ENCODE measurements at regions not wholly inside any gene's neighbourhood (a gene's known extent, or its start where the extent isn't known, plus 50 kb on each side); places are given as distances from the start of the nearest gene placed in this dataset.
"Not testable (repeated sequence)": the region's sequence is repeated elsewhere in the genome, so short reads cannot be mapped to it uniquely, and the experiment has no call there.

DNA sequence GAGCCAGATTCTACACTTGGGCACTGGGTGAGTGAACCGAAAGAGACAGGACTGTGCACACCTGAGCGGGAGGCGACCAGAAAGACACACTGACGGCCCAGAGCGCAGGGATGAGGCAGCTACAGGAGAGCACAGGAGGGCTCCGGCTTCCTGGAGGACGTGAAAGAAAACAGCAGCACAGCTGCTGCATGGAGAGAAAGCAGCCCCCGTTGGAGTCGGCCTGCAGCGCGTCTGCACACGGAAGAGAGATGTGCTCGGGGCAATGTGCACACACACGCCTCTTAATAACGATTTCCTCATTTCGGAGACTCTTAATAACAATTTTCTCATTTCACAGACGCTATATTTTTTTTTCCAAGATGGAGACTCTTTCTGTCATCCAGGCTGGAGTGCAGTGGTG, 160.4 kb downstream of the CTTN start (continued):
- TF ChIP-seq, protein P1, sequence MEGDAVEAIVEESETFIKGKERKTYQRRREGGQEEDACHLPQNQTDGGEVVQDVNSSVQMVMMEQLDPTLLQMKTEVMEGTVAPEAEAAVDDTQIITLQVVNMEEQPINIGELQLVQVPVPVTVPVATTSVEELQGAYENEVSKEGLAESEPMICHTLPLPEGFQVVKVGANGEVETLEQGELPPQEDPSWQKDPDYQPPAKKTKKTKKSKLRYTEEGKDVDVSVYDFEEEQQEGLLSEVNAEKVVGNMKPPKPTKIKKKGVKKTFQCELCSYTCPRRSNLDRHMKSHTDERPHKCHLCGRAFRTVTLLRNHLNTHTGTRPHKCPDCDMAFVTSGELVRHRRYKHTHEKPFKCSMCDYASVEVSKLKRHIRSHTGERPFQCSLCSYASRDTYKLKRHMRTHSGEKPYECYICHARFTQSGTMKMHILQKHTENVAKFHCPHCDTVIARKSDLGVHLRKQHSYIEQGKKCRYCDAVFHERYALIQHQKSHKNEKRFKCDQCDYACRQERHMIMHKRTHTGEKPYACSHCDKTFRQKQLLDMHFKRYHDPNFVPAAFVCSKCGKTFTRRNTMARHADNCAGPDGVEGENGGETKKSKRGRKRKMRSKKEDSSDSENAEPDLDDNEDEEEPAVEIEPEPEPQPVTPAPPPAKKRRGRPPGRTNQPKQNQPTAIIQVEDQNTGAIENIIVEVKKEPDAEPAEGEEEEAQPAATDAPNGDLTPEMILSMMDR (IDR thresholded peaks at IDR 0.05; ENCODE audit: low read depth, low read length, missing input control), result no peak
- no peak for TF ChIP-seq RXRA (IDR thresholded peaks at IDR 0.05)
- no peak for TF ChIP-seq HNF4G (IDR thresholded peaks at IDR 0.05)
- no peak for TF ChIP-seq JUND (IDR thresholded peaks at IDR 0.05)
- no peak for TF ChIP-seq GABPA (IDR thresholded peaks at IDR 0.05 in 1 of 2, conservative IDR thresholded peaks at IDR 0.05 in 1 of 2)
- TF ChIP-seq RAD21 (IDR thresholded peaks at IDR 0.05), result no peak

DNA sequence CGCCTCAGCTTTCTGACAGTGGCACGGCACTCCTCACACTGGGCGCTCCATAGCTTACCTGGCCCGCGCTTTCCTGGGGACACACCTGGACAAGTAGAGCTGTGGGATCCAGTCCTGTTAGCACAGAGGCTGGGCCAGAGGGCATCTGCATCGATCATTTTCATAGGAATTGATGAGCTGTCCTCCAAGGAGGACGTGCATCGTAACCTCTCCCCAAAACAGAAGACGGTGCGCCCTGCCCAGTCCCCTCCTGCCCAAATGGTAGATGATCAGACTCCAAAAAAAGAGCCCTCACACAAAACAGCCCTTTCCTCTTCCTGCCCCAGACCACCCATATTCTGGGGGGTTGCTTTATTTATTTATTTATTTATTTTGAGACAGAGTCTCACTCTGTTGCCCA, 161.2 kb downstream of the CTTN start:
- Histone ChIP-seq H3K36me3 (ENCODE audit: control insufficient read depth in 4 of 4, insufficient read depth in 3 of 4, low read depth in 1 of 4, low read length in 3 of 4) (no peaks in the 10 kb centered on the region), H3K27me3 (ENCODE audit: control insufficient read depth in 4 of 4, insufficient read depth in 4 of 4, low read length in 3 of 4) (no peaks in the 10 kb centered on the region), H3K4me1 (ENCODE audit: control insufficient read depth in 4 of 4, insufficient read depth in 4 of 4, low read length in 3 of 4) (no peaks in the 10 kb centered on the region), H3K27ac (ENCODE audit: low read depth in 1 of 2, low read length in 2 of 2) (no peak overlapping the region), H3K4me3 (ENCODE audit: low read depth in 1 of 3, low read length in 3 of 3) (no peak overlapping the region), H3K9ac (ENCODE audit: low read depth in 1 of 2, low read length in 2 of 2) (no peak overlapping the region), H3K9me3 (ENCODE audit: control insufficient read depth in 4 of 4, low read length in 3 of 4) (no peaks in the 10 kb centered on the region)
- no peak for TF ChIP-seq RXRA (IDR thresholded peaks at IDR 0.05)
- TF ChIP-seq RAD21 (IDR thresholded peaks at IDR 0.05), result no peak
- TF ChIP-seq, protein P2, sequence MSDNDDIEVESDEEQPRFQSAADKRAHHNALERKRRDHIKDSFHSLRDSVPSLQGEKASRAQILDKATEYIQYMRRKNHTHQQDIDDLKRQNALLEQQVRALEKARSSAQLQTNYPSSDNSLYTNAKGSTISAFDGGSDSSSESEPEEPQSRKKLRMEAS (IDR thresholded peaks at IDR 0.05), result no peak
- TF ChIP-seq, protein P3, sequence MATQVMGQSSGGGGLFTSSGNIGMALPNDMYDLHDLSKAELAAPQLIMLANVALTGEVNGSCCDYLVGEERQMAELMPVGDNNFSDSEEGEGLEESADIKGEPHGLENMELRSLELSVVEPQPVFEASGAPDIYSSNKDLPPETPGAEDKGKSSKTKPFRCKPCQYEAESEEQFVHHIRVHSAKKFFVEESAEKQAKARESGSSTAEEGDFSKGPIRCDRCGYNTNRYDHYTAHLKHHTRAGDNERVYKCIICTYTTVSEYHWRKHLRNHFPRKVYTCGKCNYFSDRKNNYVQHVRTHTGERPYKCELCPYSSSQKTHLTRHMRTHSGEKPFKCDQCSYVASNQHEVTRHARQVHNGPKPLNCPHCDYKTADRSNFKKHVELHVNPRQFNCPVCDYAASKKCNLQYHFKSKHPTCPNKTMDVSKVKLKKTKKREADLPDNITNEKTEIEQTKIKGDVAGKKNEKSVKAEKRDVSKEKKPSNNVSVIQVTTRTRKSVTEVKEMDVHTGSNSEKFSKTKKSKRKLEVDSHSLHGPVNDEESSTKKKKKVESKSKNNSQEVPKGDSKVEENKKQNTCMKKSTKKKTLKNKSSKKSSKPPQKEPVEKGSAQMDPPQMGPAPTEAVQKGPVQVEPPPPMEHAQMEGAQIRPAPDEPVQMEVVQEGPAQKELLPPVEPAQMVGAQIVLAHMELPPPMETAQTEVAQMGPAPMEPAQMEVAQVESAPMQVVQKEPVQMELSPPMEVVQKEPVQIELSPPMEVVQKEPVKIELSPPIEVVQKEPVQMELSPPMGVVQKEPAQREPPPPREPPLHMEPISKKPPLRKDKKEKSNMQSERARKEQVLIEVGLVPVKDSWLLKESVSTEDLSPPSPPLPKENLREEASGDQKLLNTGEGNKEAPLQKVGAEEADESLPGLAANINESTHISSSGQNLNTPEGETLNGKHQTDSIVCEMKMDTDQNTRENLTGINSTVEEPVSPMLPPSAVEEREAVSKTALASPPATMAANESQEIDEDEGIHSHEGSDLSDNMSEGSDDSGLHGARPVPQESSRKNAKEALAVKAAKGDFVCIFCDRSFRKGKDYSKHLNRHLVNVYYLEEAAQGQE (IDR thresholded peaks at IDR 0.05), result no peak
- 88% methylated on average over 10 of the region's 10 CpGs for WGBS
- DNase-seq (ENCODE audit: low spot score), result no peak

DNA sequence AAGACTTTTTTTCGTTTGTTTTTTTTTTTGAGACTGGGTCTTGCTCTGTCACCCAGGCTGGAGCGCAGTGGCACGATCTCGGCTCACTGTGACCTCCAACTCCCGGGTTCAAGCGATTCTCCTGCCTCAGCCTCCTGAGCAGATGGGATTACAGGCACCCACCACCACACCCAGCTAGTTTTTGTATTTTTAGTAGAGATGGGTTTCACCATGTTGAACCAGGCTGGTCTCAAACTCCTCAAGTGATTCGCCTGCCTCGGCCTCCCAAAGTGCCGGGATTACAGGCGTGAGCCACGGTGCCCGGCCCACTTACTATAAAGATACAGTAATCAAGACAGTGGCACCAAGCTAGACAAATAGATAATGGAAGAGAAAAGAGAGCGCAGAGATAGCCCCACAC, 162.3 kb downstream of the CTTN start:
- not testable (repeated sequence) for H3K4me1 ChIP-seq (ENCODE audit: control insufficient read depth in 4 of 4, insufficient read depth in 4 of 4, low read length in 3 of 4); H3K9me3 ChIP-seq (ENCODE audit: control insufficient read depth in 4 of 4, low read length in 3 of 4); H3K36me3 ChIP-seq (ENCODE audit: control insufficient read depth in 4 of 4, insufficient read depth in 3 of 4, low read depth in 1 of 4, low read length in 3 of 4); H3K27ac ChIP-seq (ENCODE audit: low read depth in 1 of 2, low read length in 2 of 2); H3K9ac ChIP-seq (ENCODE audit: low read depth in 1 of 2, low read length in 2 of 2); H3K27me3 ChIP-seq (ENCODE audit: control insufficient read depth in 4 of 4, insufficient read depth in 4 of 4, low read length in 3 of 4); DNase-seq (ENCODE audit: low spot score); H3K4me3 ChIP-seq (ENCODE audit: low read depth in 1 of 3, low read length in 3 of 3)
- WGBS, result 96% methylated on average over 13 of the region's 13 CpGs

DNA sequence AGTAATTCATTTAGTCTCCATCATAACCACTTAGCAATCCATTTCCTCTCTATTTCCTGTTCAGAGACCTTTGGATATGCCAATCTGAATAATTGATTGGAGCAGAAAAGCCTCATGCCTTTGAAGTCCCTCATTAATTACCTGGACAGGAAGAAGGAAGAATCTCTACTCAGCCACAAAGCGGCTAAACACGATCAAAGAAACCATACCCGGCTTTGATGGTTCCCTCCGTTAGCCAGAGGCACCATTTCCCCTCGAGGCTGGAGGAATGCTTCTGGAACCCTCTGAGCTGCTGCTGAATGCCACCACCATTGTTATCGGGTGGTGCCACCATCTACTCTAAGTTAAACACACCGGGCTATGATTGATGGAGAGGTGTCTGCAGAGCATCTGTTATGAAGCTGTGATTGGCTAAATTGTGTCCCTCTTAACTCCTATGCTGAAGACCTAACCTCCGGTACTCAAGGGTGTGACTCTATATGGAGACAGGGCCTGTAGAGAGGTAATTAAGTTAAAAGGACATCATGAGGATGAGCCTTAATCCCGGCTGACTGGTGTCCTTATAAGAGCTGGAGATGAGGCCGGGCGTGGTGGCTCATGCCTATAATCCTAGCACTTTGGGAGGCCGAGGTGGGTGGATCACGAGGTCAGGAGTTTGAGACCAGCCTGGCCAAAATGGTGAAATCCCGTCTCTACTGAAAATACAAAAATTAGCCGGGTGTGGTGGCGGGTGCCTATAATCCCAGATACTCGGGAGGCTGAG, 168.6 kb downstream of the CTTN start:
- no peak overlapping the region for H3K9ac ChIP-seq (ENCODE audit: low read depth in 1 of 2, low read length in 2 of 2)
- TF ChIP-seq HNF4A (conservative IDR thresholded peaks at IDR 0.05), result no peak
- TF ChIP-seq, protein P3 (IDR thresholded peaks at IDR 0.05), result no peak
- TF ChIP-seq FOXA2 (IDR thresholded peaks at IDR 0.05), result no peak
- TF ChIP-seq GABPA (IDR thresholded peaks at IDR 0.05 in 1 of 2, conservative IDR thresholded peaks at IDR 0.05 in 1 of 2), result no peak
- TF ChIP-seq JUND (IDR thresholded peaks at IDR 0.05), result no peak
- TF ChIP-seq FOXA1 (IDR thresholded peaks at IDR 0.05), result no peak
- TF ChIP-seq HNF4G (IDR thresholded peaks at IDR 0.05), result no peak
- TF ChIP-seq, protein P4, sequence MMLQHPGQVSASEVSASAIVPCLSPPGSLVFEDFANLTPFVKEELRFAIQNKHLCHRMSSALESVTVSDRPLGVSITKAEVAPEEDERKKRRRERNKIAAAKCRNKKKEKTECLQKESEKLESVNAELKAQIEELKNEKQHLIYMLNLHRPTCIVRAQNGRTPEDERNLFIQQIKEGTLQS (IDR thresholded peaks at IDR 0.05), result no peak
- TF ChIP-seq, protein P2 (IDR thresholded peaks at IDR 0.05), result no peak
- no peak for TF ChIP-seq TAF1 (conservative IDR thresholded peaks at IDR 0.05)
- no peak for TF ChIP-seq NR2F2 (IDR thresholded peaks at IDR 0.05)
- no peaks in the 10 kb centered on the region for H3K36me3 ChIP-seq (ENCODE audit: control insufficient read depth in 4 of 4, insufficient read depth in 3 of 4, low read depth in 1 of 4, low read length in 3 of 4)
- H3K27me3 ChIP-seq (ENCODE audit: control insufficient read depth in 4 of 4, insufficient read depth in 4 of 4, low read length in 3 of 4), result no peaks in the 10 kb centered on the region
- peaks cover 0 to 2% (median 0%) of the 10 kb centered on the region in 4 donors for H3K4me1 ChIP-seq (ENCODE audit: control insufficient read depth in 4 of 4, insufficient read depth in 4 of 4, low read length in 3 of 4)
- no peaks in the 10 kb centered on the region for H3K9me3 ChIP-seq (ENCODE audit: control insufficient read depth in 4 of 4, low read length in 3 of 4)
- WGBS, result 87% methylated on average over 17 of the region's 17 CpGs
- DNase-seq (ENCODE audit: low spot score), result no peak
- H3K27ac ChIP-seq (ENCODE audit: low read depth in 1 of 2, low read length in 2 of 2), result no peak overlapping the region
- H3K4me3 ChIP-seq (ENCODE audit: low read depth in 1 of 3, low read length in 3 of 3), result no peak overlapping the region

Data from liver (tissue), 8 donors.